DMS53 treated with DMSO at 0.1 percent for 48 hours (cell line): ENCODE measurements at regions not wholly inside any gene's neighbourhood (a gene's known extent, or its start where the extent isn't known, plus 50 kb on each side); places are given as distances from the start of the nearest gene placed in this dataset.

Experiments
- DNase-seq: peaks from one replicate; lab custom pipeline; 2025; ENCODE audit not compliant: unreplicated experiment; lab: John Stamatoyannopoulos, UW

GRCh38 chr15:93182703-93183205, 93.7 kb upstream of the RGMA start:
- no peak for DNase-seq

GRCh38 chr15:93180656-93181055, 91.6 kb upstream of the RGMA start:
- DNase-seq: no peak

GRCh38 chr15:93180128-93180527, 91.1 kb upstream of the RGMA start:
- DNase-seq: no peak

- DNase-seq: no peak
These were observed 90.7 kb upstream of the RGMA start for GRCh38 chr15:93179700-93180102.

- no peak for DNase-seq
These were observed 90.1 kb upstream of the RGMA start for GRCh38 chr15:93179072-93179471.

- DNase-seq: no peak
These were observed 89.4 kb upstream of the RGMA start for GRCh38 chr15:93178371-93178770.

- no peak for DNase-seq
These were observed 87.1 kb upstream of the RGMA start for GRCh38 chr15:93176065-93176464.

GRCh38 chr15:93174836-93175235, 85.8 kb upstream of the RGMA start:
- DNase-seq: no peak

- DNase-seq: peak; percentile 31
These were observed 84.4 kb upstream of the RGMA start for GRCh38 chr15:93173369-93173768.

GRCh38 chr15:93171476-93171875, 82.5 kb upstream of the RGMA start:
- no peak for DNase-seq

GRCh38 chr15:93170329-93170728, 81.3 kb upstream of the RGMA start:
- DNase-seq: no peak

GRCh38 chr15:93168910-93169309, 79.9 kb upstream of the RGMA start:
- no peak for DNase-seq

- DNase-seq: no peak
These were observed 78.3 kb upstream of the RGMA start for GRCh38 chr15:93167291-93167690.

- no peak for DNase-seq
These were observed 77.7 kb upstream of the RGMA start for GRCh38 chr15:93166675-93167074.

GRCh38 chr15:93165734-93166470, 76.9 kb upstream of the RGMA start:
- DNase-seq: no peak

- no peak for DNase-seq
These were observed 75.4 kb upstream of the RGMA start for GRCh38 chr15:93164409-93164808.

- no peak for DNase-seq
These were observed 73.5 kb upstream of the RGMA start for GRCh38 chr15:93162560-93162959.

- DNase-seq: no peak
These were observed 70.9 kb upstream of the RGMA start for GRCh38 chr15:93159930-93160329.

- DNase-seq: no peak
These were observed 69.3 kb upstream of the RGMA start for GRCh38 chr15:93158097-93158900.

GRCh38 chr15:93154666-93155065, 65.7 kb upstream of the RGMA start:
- DNase-seq: no peak

GRCh38 chr15:93152951-93153350, 63.9 kb upstream of the RGMA start:
- DNase-seq: no peak

- DNase-seq: no peak
These were observed 63.3 kb upstream of the RGMA start for GRCh38 chr15:93152360-93152759.
